IMR-90 (cell line): ENCODE measurements at regions not wholly inside any gene's neighbourhood (a gene's known extent, or its start where the extent isn't known, plus 50 kb on each side); places are given as distances from the start of the nearest gene placed in this dataset.

Experiments used
- ATAC-seq: fragments of 200-7000 bp; cut with Tn5 transposase; 2 replicates; pipeline ENCODE4 v1.9.1; 2020; ENCODE audit warnings: low read depth, mild to moderate bottlenecking, moderate library complexity
- BruUV-seq: library from RNA; stranded (reverse); fragments of 400-500 nt; replicated peaks from 2 replicates; lab custom pipeline; 2021; lab: Mats Ljungman, UMichigan
- CTCF ChIA-PET: fragments of 300-600 bp; formaldehyde crosslinking; extraction: SDS; loops from one replicate; lab custom pipeline; 2021; ENCODE audit warnings: antibody characterized with exemption; lab: Yijun Ruan, JAX
- POLR2A ChIA-PET: fragments of 300-600 bp; sonication (Branson Sonifier 250); formaldehyde crosslinking; loops from one replicate; lab custom pipeline; 2022; ENCODE audit warnings: antibody characterized with exemption; ENCODE audit not compliant: unreplicated experiment; lab: Charles Lee
- DNase-seq: peaks from one replicate; pipeline ENCODE4 v3.0.0; 2013
- H2AFZ ChIP-seq: replicated peaks from 2 replicates; pipeline ENCODE3; 2013; ENCODE audit warnings: low read length, mild to moderate bottlenecking; ENCODE audit not compliant: poor library complexity
- H2AK5ac ChIP-seq: 2 replicates; pipeline ENCODE4 v1.6.1; 2013; ENCODE audit warnings: low read depth, low read length, inconsistent platforms
- H2AK9ac ChIP-seq: replicated peaks from 2 replicates; pipeline ENCODE3; 2013; ENCODE audit warnings: mild to moderate bottlenecking, low read depth, low read length, moderate library complexity; ENCODE audit not compliant: poor library complexity
- H2BK120ac ChIP-seq: 2 replicates; pipeline ENCODE4 v1.6.1; 2013; ENCODE audit warnings: low read depth, low read length, inconsistent platforms
- H2BK15ac ChIP-seq: 3 replicates; pipeline ENCODE4 v1.6.1; 2013; ENCODE audit warnings: low read depth, low read length, inconsistent platforms
- H2BK20ac ChIP-seq: 2 replicates; pipeline ENCODE4 v1.6.1; 2013; ENCODE audit warnings: low read depth, mild to moderate bottlenecking, inconsistent platforms, low read length, moderate library complexity
- H2BK5ac ChIP-seq: 2 replicates; pipeline ENCODE4 v1.6.1; 2013; ENCODE audit warnings: mild to moderate bottlenecking, low read depth, low read length, inconsistent platforms; ENCODE audit not compliant: poor library complexity, severe bottlenecking
- H3K14ac ChIP-seq: replicated peaks from 2 replicates; pipeline ENCODE4 v1.6.1; 2013; ENCODE audit warnings: low read depth, low read length, inconsistent platforms
- H3K18ac ChIP-seq: 2 replicates; pipeline ENCODE4 v1.6.1; 2013; ENCODE audit warnings: low read depth, low read length, control low read depth
- H3K23ac ChIP-seq: 2 replicates; pipeline ENCODE4 v1.6.1; 2013; ENCODE audit warnings: low read depth, low read length, inconsistent platforms
- H3K27ac ChIP-seq: 2 replicates; pipeline ENCODE4 v1.5.1; 2013; ENCODE audit warnings: mild to moderate bottlenecking, control low read depth, low read length; ENCODE audit not compliant: insufficient read depth
- H3K27me3 ChIP-seq: 2 replicates; pipeline ENCODE4 v1.6.1; 2013; ENCODE audit warnings: low read length; ENCODE audit not compliant: control insufficient read depth, insufficient read depth
- H3K36me3 ChIP-seq: 2 replicates; pipeline ENCODE4 v1.6.1; 2013; ENCODE audit warnings: low read length, mixed read lengths; ENCODE audit not compliant: control insufficient read depth, insufficient read depth
- H3K4ac ChIP-seq: 2 replicates; pipeline ENCODE4 v1.6.1; 2013; ENCODE audit warnings: low read depth, low read length, inconsistent platforms
- H3K4me1 ChIP-seq: 2 replicates; pipeline ENCODE4 v1.6.1; 2013; ENCODE audit warnings: low read length, mixed read lengths; ENCODE audit not compliant: control insufficient read depth, insufficient read depth
- H3K4me2 ChIP-seq: 2 replicates; pipeline ENCODE4 v1.6.1; 2013; ENCODE audit warnings: low read depth, mild to moderate bottlenecking, control low read depth, low read length, moderate library complexity
- H3K4me3 ChIP-seq: 2 replicates; pipeline ENCODE4 v1.5.1; 2013; ENCODE audit warnings: low read depth, mild to moderate bottlenecking, control low read depth, low read length, moderate library complexity; ENCODE audit not compliant: insufficient read depth
- H3K56ac ChIP-seq: 2 replicates; pipeline ENCODE4 v1.6.1; 2013; ENCODE audit warnings: low read length, inconsistent platforms; ENCODE audit not compliant: insufficient read depth; ENCODE audit errors: extremely low read depth
- H3K79me1 ChIP-seq, 2 experiments: 2 replicates each; pipeline ENCODE4 v1.6.1; 2013; ENCODE audit warnings: low read length in 2 of 2, inconsistent platforms in 1 of 2, low read depth in 1 of 2
- H3K9ac ChIP-seq: 2 replicates; pipeline ENCODE4 v1.6.1; 2013; ENCODE audit warnings: low read depth, low read length, control low read depth
- H3K9me1 ChIP-seq: 2 replicates; pipeline ENCODE4 v1.6.1; 2013; ENCODE audit warnings: low read length, inconsistent platforms; ENCODE audit not compliant: insufficient read depth
- H3K9me3 ChIP-seq: 2 replicates; pipeline ENCODE4 v1.6.1; 2013; ENCODE audit warnings: low read length; ENCODE audit not compliant: control insufficient read depth, insufficient read depth
- H4K20me1 ChIP-seq: 2 replicates; pipeline ENCODE4 v1.6.1; 2013; ENCODE audit warnings: low read length, inconsistent platforms; ENCODE audit not compliant: insufficient read depth
- H4K5ac ChIP-seq: 2 replicates; pipeline ENCODE4 v1.6.1; 2013; ENCODE audit warnings: mild to moderate bottlenecking, low read depth, low read length, control low read depth
- H4K8ac ChIP-seq, 2 experiments: 2 replicates each; pipeline ENCODE4 v1.6.1; 2013; ENCODE audit warnings: low read depth in 2 of 2, low read length in 2 of 2, control low read depth in 1 of 2, inconsistent platforms in 1 of 2
- H4K91ac ChIP-seq: 2 replicates; pipeline ENCODE4 v1.6.1; 2013; ENCODE audit warnings: low read depth, low read length, inconsistent platforms; ENCODE audit not compliant: insufficient read depth
- BHLHE40 ChIP-seq: fragments of 150-350 bp; IDR thresholded peaks from 2 replicates; pipeline ENCODE4 v1.6.1; 2016; ENCODE audit warnings: mild to moderate bottlenecking, low read depth, low read length
- MAZ ChIP-seq: IDR thresholded peaks from 2 replicates; pipeline ENCODE4 v1.6.1; 2012; ENCODE audit warnings: low read depth, mild to moderate bottlenecking, low read length, improper control_type of control experiment, moderate library complexity, borderline replicate concordance
- RAD21 ChIP-seq: IDR thresholded peaks from 2 replicates; pipeline ENCODE4 v1.6.1; 2012; ENCODE audit warnings: low read length, improper control_type of control experiment
- RFX5 ChIP-seq: IDR thresholded peaks from 2 replicates; pipeline ENCODE4 v1.8.0; 2012; ENCODE audit warnings: low read depth, mild to moderate bottlenecking, low read length, moderate library complexity
- SMC3 ChIP-seq: fragments of 150-350 bp; IDR thresholded peaks from 2 replicates; pipeline ENCODE4 v1.6.1; 2016; ENCODE audit warnings: low read depth, mild to moderate bottlenecking, antibody characterized with exemption, low read length, moderate library complexity
- WGBS, 2 experiments: methylation state at CpG; one replicate each; pipeline versions ENCODE4 v1.1.5 to v1.1.7; 2013; ENCODE audit warnings: missing lambda C conversion rate in 2 of 2; ENCODE audit not compliant: insufficient read length in 1 of 2; ENCODE audit errors: extremely low coverage in 2 of 2; 5-methylcytosine and 5-hydroxymethylcytosine counted together
- dilution Hi-C: fragments of 300-500 bp; cut with HindIII; formaldehyde crosslinking; loops from one replicate; pipeline ENCODE4 v1.14.3; 2018; ENCODE audit warnings: low sequenced_read_pairs; ENCODE audit not compliant: unreplicated experiment
- in situ Hi-C: fragments of 300-500 bp; cut with MboI; formaldehyde crosslinking; loops from 3 replicates; pipeline ENCODE4 v1.14.3; 2019; ENCODE audit warnings: low sequenced_read_pairs, inconsistent platforms, mixed read lengths
- intact Hi-C: fragments of 100-400 bp; cut with micrococcal nuclease; formaldehyde crosslinking; loops from 2 replicates; pipeline ENCODE4 v1.10.0; 2022
- TF ChIP-seq, protein P1 (sequence below): conservative IDR thresholded peaks from 2 replicates; pipeline ENCODE4 v1.5.1; 2012; ENCODE audit warnings: mild to moderate bottlenecking, low read depth, low read length, improper control_type of control experiment

DNA sequence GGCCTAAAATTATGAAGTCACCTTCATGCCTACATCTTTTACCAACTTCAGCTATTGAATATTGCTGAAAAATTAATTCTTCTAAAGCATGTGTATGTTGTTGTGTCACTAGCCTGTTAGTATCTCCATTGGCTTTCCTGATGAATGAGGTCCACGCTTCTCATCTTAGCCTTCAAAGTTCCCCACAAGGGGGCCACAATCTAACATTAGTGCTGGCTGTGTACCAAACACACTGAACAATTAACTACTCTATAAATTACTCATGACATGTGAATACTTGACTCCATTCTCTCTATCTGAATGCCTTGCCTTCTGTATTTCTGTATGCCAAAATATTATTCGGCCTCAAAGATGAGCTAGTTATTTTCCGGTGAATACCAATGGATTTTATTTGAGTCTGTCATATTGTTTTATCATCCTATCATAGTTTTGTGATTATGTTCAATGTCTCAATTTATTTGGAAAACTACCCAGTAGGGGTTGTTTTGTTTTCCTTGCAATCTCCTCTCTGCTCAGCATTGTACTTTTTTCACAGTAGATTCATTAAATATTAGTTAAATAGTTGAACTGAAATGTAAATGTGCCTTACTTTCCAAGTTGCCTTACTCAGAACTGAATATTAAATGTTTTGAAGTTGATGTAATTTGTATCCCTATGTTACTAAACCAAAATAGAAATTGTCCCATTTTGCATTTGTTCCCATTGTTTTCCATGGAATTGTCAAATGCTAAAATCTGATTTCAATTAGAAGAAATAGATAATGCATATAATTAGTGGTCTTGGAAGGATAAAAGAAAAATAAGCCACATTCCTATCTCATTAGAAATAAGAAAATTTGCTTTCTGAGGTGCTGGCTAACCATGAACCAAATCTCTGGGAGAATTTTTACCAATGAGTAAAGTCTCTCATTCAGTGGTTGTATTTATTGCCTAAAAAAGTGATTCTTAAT is 208.4 kb upstream of the COL3A1 start:
- H3K9me1 ChIP-seq = no peaks in the 10 kb centered on the region
- intact Hi-C loops = no loop called here
- H2BK5ac ChIP-seq = no peak overlapping the region
- H3K18ac ChIP-seq = no peak overlapping the region
- H3K4me2 ChIP-seq = no peak overlapping the region
- ATAC-seq (no peak), DNase-seq (peak; percentile 12)
- H3K4me3 ChIP-seq = no peak overlapping the region
- no peak overlapping the region for H2AFZ ChIP-seq
- H4K20me1 ChIP-seq = no peaks in the 10 kb centered on the region
- dilution Hi-C loops = no loop called here
- H3K36me3 ChIP-seq = no peaks in the 10 kb centered on the region
- H2BK120ac ChIP-seq = no peak overlapping the region
- TF ChIP-seq MAZ (no peak), SMC3 (0 out of 2 replicates have a peak, but pooled peaks have one; percentile 17), BHLHE40 (no peak), RFX5 (no peak), RAD21 (no peak; the same call in 1 of the 2 replicates)
- TF ChIP-seq, protein P1, sequence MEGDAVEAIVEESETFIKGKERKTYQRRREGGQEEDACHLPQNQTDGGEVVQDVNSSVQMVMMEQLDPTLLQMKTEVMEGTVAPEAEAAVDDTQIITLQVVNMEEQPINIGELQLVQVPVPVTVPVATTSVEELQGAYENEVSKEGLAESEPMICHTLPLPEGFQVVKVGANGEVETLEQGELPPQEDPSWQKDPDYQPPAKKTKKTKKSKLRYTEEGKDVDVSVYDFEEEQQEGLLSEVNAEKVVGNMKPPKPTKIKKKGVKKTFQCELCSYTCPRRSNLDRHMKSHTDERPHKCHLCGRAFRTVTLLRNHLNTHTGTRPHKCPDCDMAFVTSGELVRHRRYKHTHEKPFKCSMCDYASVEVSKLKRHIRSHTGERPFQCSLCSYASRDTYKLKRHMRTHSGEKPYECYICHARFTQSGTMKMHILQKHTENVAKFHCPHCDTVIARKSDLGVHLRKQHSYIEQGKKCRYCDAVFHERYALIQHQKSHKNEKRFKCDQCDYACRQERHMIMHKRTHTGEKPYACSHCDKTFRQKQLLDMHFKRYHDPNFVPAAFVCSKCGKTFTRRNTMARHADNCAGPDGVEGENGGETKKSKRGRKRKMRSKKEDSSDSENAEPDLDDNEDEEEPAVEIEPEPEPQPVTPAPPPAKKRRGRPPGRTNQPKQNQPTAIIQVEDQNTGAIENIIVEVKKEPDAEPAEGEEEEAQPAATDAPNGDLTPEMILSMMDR = peak; percentile 25; the same call in 1 of the 2 replicates
- WGBS, 2 experiments = no CpG with 5 or more reads among the region's 3 CpGs
- H3K23ac ChIP-seq = no peak overlapping the region
- H3K9ac ChIP-seq = no peak overlapping the region
- no peaks in the 10 kb centered on the region for H3K27me3 ChIP-seq
- no peak overlapping the region for H4K8ac ChIP-seq
- no peaks in the 10 kb centered on the region for H3K4me1 ChIP-seq
- no peak overlapping the region; the same call in 1 of the 2 replicates for H4K91ac ChIP-seq
- in situ Hi-C loops = no loop called here
- H2AK9ac ChIP-seq = no peak overlapping the region
- BruUV-seq = no TSS peak
- H3K9me3 ChIP-seq = no peaks in the 10 kb centered on the region
- CTCF ChIA-PET = interaction anchor here (1.0 kb wide), 1 partner anchor 213 kb away, joined by 3 read pairs; no protein-coding TSS in a partner anchor
- POLR2A ChIA-PET = no interaction called here
- H3K27ac ChIP-seq = no peak overlapping the region
- no peak overlapping the region for H3K14ac ChIP-seq
- peak overlapping the region; percentile 68; the same call in 1 of the 2 replicates for H2BK20ac ChIP-seq
- 0 out of 2 replicates have a peak overlapping the region, but pooled peaks have one; percentile 22 for H3K4ac ChIP-seq
- no peaks in the 10 kb centered on the region for H3K79me1 ChIP-seq
- H3K56ac ChIP-seq = no peak overlapping the region
- H4K5ac ChIP-seq = no peak overlapping the region
- 0 out of 3 replicates have a peak overlapping the region, but pooled peaks have one; percentile 65 for H2BK15ac ChIP-seq
- H2AK5ac ChIP-seq = no peak overlapping the region; the same call in 1 of the 2 replicates
